HL-60 (cell line): ENCODE measurements at regions not wholly inside any gene's neighbourhood (a gene's known extent, or its start where the extent isn't known, plus 50 kb on each side); places are given as distances from the start of the nearest gene placed in this dataset.

Experiments used
- DNase-seq, 2 experiments: peaks; one replicate each; pipeline ENCODE4 v3.0.0-alpha.2; 2010 to 2020; ENCODE audit warnings: low read depth in 1 of 2, low spot score in 1 of 2
- H3K27ac ChIP-seq: fragments of 250-450 bp; sonication (Bioruptor Pico); replicated peaks from 2 replicates; pipeline ENCODE4 v1.5.1; 2020; ENCODE audit warnings: mild to moderate bottlenecking, moderate library complexity
- H3K27me3 ChIP-seq: fragments of 250-450 bp; sonication (Bioruptor Pico); 2 replicates; pipeline ENCODE4 v1.5.1; 2021; ENCODE audit warnings: mild to moderate bottlenecking, moderate library complexity; ENCODE audit not compliant: insufficient read depth, poor library complexity, severe bottlenecking
- H3K4me3 ChIP-seq: replicated peaks from 2 replicates; pipeline ENCODE4 v1.5.1; 2011; ENCODE audit warnings: mild to moderate bottlenecking, control low read depth, low read length; ENCODE audit not compliant: insufficient read depth
- GABPA ChIP-seq: IDR thresholded peaks from 2 replicates; pipeline ENCODE4 v1.6.1; 2012; ENCODE audit warnings: low read depth
- POLR2AphosphoS5 ChIP-seq: IDR thresholded peaks from 2 replicates; pipeline ENCODE4 v1.6.1; 2012; ENCODE audit warnings: low read depth
- SPI1 ChIP-seq: IDR thresholded peaks from 2 replicates; pipeline ENCODE4 v1.6.1; 2012; ENCODE audit warnings: low read depth, mild to moderate bottlenecking, borderline replicate concordance
- TF ChIP-seq, protein P1 (sequence below): IDR thresholded peaks from 2 replicates; pipeline ENCODE4 v1.6.1; 2012; ENCODE audit warnings: low read depth; ENCODE audit not compliant: insufficient replicate concordance
- TF ChIP-seq, protein P2 (sequence below): IDR thresholded peaks from one replicate; pipeline ENCODE4 v1.5.1; 2011; ENCODE audit warnings: low read length, control low read depth, inconsistent platforms; ENCODE audit not compliant: insufficient read depth

DNA sequence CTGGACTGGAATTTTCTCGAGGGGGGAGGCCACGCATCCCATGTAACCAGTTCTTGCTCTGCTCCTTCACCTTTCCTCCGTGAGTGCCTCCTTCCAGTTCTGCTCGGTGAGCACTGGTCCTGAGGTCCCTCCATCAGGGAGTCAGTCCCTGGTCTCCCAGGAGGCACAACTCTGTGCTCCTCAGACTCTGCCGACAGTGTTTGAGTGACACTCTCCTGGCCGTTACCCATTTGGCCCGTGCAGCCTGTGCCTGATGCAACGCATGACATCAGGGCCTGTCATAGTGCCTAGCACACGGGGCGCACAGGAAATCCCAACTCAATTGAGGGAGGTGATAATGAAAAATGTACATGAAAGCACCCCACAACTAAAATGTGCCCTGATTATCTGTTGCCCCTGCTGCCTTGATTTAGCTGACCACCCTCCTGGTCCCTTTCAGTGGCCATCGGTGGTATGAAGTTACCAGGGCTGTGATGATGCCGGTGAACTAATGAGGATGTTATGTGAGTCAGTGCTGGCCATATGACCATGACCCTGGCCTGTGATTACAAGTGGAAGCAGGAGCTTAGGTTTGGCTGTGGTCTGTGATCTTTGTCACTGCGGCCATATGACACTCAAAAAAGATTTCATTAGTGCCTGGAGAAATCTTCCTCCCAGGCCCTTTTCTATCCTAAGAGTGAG is 144.6 kb downstream of the TDRD15 start:
- no peaks in the 10 kb centered on the region for H3K27me3 ChIP-seq
- no peak for DNase-seq
- no peak overlapping the region for H3K27ac ChIP-seq
- no peak overlapping the region for H3K4me3 ChIP-seq
- no peak for TF ChIP-seq GABPA
- TF ChIP-seq, protein P1, sequence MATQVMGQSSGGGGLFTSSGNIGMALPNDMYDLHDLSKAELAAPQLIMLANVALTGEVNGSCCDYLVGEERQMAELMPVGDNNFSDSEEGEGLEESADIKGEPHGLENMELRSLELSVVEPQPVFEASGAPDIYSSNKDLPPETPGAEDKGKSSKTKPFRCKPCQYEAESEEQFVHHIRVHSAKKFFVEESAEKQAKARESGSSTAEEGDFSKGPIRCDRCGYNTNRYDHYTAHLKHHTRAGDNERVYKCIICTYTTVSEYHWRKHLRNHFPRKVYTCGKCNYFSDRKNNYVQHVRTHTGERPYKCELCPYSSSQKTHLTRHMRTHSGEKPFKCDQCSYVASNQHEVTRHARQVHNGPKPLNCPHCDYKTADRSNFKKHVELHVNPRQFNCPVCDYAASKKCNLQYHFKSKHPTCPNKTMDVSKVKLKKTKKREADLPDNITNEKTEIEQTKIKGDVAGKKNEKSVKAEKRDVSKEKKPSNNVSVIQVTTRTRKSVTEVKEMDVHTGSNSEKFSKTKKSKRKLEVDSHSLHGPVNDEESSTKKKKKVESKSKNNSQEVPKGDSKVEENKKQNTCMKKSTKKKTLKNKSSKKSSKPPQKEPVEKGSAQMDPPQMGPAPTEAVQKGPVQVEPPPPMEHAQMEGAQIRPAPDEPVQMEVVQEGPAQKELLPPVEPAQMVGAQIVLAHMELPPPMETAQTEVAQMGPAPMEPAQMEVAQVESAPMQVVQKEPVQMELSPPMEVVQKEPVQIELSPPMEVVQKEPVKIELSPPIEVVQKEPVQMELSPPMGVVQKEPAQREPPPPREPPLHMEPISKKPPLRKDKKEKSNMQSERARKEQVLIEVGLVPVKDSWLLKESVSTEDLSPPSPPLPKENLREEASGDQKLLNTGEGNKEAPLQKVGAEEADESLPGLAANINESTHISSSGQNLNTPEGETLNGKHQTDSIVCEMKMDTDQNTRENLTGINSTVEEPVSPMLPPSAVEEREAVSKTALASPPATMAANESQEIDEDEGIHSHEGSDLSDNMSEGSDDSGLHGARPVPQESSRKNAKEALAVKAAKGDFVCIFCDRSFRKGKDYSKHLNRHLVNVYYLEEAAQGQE = no peak
- TF ChIP-seq, protein P2, sequence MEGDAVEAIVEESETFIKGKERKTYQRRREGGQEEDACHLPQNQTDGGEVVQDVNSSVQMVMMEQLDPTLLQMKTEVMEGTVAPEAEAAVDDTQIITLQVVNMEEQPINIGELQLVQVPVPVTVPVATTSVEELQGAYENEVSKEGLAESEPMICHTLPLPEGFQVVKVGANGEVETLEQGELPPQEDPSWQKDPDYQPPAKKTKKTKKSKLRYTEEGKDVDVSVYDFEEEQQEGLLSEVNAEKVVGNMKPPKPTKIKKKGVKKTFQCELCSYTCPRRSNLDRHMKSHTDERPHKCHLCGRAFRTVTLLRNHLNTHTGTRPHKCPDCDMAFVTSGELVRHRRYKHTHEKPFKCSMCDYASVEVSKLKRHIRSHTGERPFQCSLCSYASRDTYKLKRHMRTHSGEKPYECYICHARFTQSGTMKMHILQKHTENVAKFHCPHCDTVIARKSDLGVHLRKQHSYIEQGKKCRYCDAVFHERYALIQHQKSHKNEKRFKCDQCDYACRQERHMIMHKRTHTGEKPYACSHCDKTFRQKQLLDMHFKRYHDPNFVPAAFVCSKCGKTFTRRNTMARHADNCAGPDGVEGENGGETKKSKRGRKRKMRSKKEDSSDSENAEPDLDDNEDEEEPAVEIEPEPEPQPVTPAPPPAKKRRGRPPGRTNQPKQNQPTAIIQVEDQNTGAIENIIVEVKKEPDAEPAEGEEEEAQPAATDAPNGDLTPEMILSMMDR = no peak
- no peak for TF ChIP-seq SPI1
- TF ChIP-seq POLR2AphosphoS5 = no peak

DNA sequence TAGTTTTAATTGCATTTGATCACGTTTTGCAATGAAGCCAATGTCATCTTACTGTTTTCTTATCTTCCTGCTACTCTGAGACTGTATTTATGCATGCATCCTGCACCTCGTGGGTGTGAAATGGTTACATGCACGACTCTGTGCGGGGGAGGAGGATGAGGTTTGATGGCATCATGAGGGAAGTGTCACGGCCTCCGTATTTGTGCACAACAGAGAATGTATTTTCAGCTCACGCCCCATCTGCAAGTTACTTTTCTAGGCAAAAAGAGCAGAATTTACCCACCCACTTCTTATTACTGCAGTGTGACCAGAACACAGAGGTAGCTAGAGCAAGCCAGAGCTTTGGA is 145.1 kb downstream of the TDRD15 start:
- H3K27me3 ChIP-seq = no peaks in the 10 kb centered on the region
- DNase-seq = peak in 1 of 2 experiments; percentile 18
- no peak overlapping the region for H3K27ac ChIP-seq
- H3K4me3 ChIP-seq = no peak overlapping the region
- TF ChIP-seq GABPA (no peak), SPI1 (no peak), POLR2AphosphoS5 (no peak)
- TF ChIP-seq, protein P2 = no peak
- TF ChIP-seq, protein P1 = no peak

DNA sequence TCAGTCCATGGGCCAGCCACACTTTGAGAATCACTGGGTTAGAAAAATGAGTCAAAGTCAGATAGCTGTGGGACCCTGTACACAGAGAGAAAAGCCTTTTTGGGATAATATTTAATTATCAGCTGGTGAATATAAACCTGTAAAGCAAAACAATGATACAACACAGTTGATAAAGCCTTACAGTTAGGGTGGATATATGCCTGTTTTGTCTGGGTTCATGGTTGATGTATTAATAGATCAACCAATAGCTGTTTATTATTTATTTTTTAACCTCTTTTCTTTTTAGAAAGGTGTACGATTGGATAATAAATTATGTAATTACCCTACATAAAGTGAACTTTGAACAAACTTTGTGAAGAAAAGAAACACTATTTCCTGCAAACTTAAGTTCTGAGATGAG is 145.6 kb downstream of the TDRD15 start:
- H3K27ac ChIP-seq = no peak overlapping the region
- no peak for DNase-seq
- H3K27me3 ChIP-seq = no peaks in the 10 kb centered on the region
- TF ChIP-seq POLR2AphosphoS5 (no peak), GABPA (no peak), SPI1 (no peak)
- TF ChIP-seq, protein P2 = no peak
- TF ChIP-seq, protein P1 = no peak
- H3K4me3 ChIP-seq = no peak overlapping the region
